HCT116 (cell line): ENCODE measurements at regions not wholly inside any gene's neighbourhood (a gene's known extent, or its start where the extent isn't known, plus 50 kb on each side); places are given as distances from the start of the nearest gene placed in this dataset.

Experiments
- ATAC-seq: fragments of 200-7000 bp; cut with Tn5 transposase; 2 replicates; pipeline ENCODE4 v1.9.1; 2020; ENCODE audit warnings: mild to moderate bottlenecking, moderate library complexity
- BruUV-seq: library from RNA; stranded (reverse); fragments of 400-500 nt; replicated peaks from 2 replicates; lab custom pipeline; 2021; lab: Mats Ljungman, UMichigan
- CTCF ChIA-PET: fragments of 300-600 bp; sonication (Branson Sonifier 250); formaldehyde crosslinking; loops from one replicate; lab custom pipeline; 2021; ENCODE audit warnings: antibody characterized with exemption; lab: Charles Lee
- POLR2A ChIA-PET: fragments of 300-600, 350-600 bp; sonication (Branson Sonifier 250); formaldehyde crosslinking; loops from one replicate; lab custom pipeline; 2021; ENCODE audit warnings: antibody characterized with exemption; lab: Charles Lee
- RAD21 ChIA-PET, 2 experiments: fragments of 300-600 bp; sonication (Branson Sonifier 250); formaldehyde crosslinking; loops; one replicate each; lab custom pipeline; 2023; ENCODE audit warnings: low total read pairs in 2 of 2; ENCODE audit not compliant: uncharacterized antibody in 2 of 2, unreplicated experiment in 2 of 2, low non-redundant PET in 1 of 2; lab: Charles Lee
- DNase-seq: peaks from one replicate; pipeline ENCODE4 v3.0.0-alpha.2; 2010; ENCODE audit warnings: low read depth, low spot score
- H2AFZ ChIP-seq: fragments of 200-600 bp; shearing (Covaris generic), sonication (generic); 2 replicates; pipeline ENCODE4 v1.6.1; 2017; ENCODE audit warnings: low read depth, mixed run types, mixed read lengths, antibody characterized with exemption, low read length; ENCODE audit not compliant: poor library complexity, severe bottlenecking
- H3K27ac ChIP-seq: 2 replicates; pipeline ENCODE4 v1.5.1; 2012; ENCODE audit warnings: low read depth, low read length
- H3K27me3 ChIP-seq: fragments of 200-600 bp; sonication (generic); 2 replicates; pipeline ENCODE4 v1.6.1; 2016; ENCODE audit warnings: mixed run types, low read length, mixed read lengths; ENCODE audit not compliant: insufficient read depth
- H3K36me3 ChIP-seq, 2 experiments: fragments of 200-500 bp in 1 of 2; fragments of 200-600 bp in 1 of 2; sonication (Bioruptor generic) in 1 of 2; sonication (generic) in 1 of 2; 2 replicates each; pipeline versions ENCODE4 v1.5.1 to v1.6.1; 2014 to 2016; ENCODE audit warnings: low read length in 2 of 2, inconsistent platforms in 1 of 2, mixed read lengths in 1 of 2, mixed run types in 1 of 2; ENCODE audit not compliant: insufficient read depth in 2 of 2, control insufficient read depth in 1 of 2
- H3K4me1 ChIP-seq, 2 experiments: fragments of 200-600 bp in 1 of 2; sonication (generic) in 1 of 2; 2 replicates each; pipeline versions ENCODE4 v1.5.1 to v1.6.1; 2012 to 2017; ENCODE audit warnings: low read length in 2 of 2, inconsistent platforms in 1 of 2, mild to moderate bottlenecking in 1 of 2, mixed read lengths in 1 of 2, mixed run types in 1 of 2, moderate library complexity in 1 of 2; ENCODE audit not compliant: insufficient read depth in 2 of 2, control insufficient read depth in 1 of 2
- H3K4me2 ChIP-seq: fragments of 200-600 bp; sonication (generic); 2 replicates; pipeline ENCODE4 v1.6.1; 2017; ENCODE audit warnings: mixed run types, low read length, mixed read lengths
- H3K4me3 ChIP-seq, 2 experiments: fragments of 200-600 bp in 1 of 2; sonication (generic) in 1 of 2; replicated peaks in 1 of 2; 2 replicates each; pipeline ENCODE4 v1.5.1; 2011 to 2016; ENCODE audit warnings: low read length in 2 of 2, control low read depth in 1 of 2, low read depth in 1 of 2, mild to moderate bottlenecking in 1 of 2, mixed read lengths in 1 of 2, mixed run types in 1 of 2
- H3K79me2 ChIP-seq: fragments of 200-600 bp; sonication (generic); 2 replicates; pipeline ENCODE4 v1.6.1; 2017; ENCODE audit warnings: mild to moderate bottlenecking, mixed run types, low read length, moderate library complexity, mixed read lengths; ENCODE audit not compliant: insufficient read depth
- H3K9ac ChIP-seq: fragments of 200-600 bp; sonication (generic); 2 replicates; pipeline ENCODE4 v1.6.1; 2016; ENCODE audit warnings: low read length, mixed read lengths
- H3K9me2 ChIP-seq: fragments of 200-600 bp; sonication (generic), shearing (Covaris generic); 2 replicates; pipeline ENCODE4 v1.6.1; 2017; ENCODE audit warnings: mixed run types, mild to moderate bottlenecking, moderate library complexity; ENCODE audit not compliant: insufficient read depth
- H3K9me3 ChIP-seq, 2 experiments: fragments of 200-500 bp in 1 of 2; fragments of 200-600 bp in 1 of 2; sonication (Bioruptor generic) in 1 of 2; sonication (generic) in 1 of 2; 2 replicates each; pipeline ENCODE4 v1.6.1; 2014 to 2017; ENCODE audit warnings: low read length in 2 of 2, mixed read lengths in 2 of 2, inconsistent platforms in 1 of 2, low read depth in 1 of 2, mild to moderate bottlenecking in 1 of 2, mixed run types in 1 of 2, moderate library complexity in 1 of 2; ENCODE audit not compliant: control insufficient read depth in 1 of 2, insufficient read depth in 1 of 2
- H4K20me1 ChIP-seq: fragments of 200-600 bp; sonication (generic), shearing (Covaris generic); 2 replicates; pipeline ENCODE4 v1.6.1; 2017; ENCODE audit warnings: mixed run types, mild to moderate bottlenecking, moderate library complexity; ENCODE audit not compliant: insufficient read depth
- CBX3 ChIP-seq: IDR thresholded peaks from 2 replicates; pipeline ENCODE4 v1.6.1; 2012; ENCODE audit warnings: low read depth
- CEBPB ChIP-seq: IDR thresholded peaks from 2 replicates; pipeline ENCODE4 v1.6.1; 2012; ENCODE audit warnings: low read depth
- EGR1 ChIP-seq: IDR thresholded peaks from 2 replicates; pipeline ENCODE4 v1.6.1; 2012; ENCODE audit warnings: low read depth
- EZH2 ChIP-seq: fragments of 200-600 bp; sonication (generic); IDR thresholded peaks from 2 replicates; pipeline ENCODE4 v1.6.1; 2017; ENCODE audit warnings: antibody characterized with exemption, mixed run types
- EZH2phosphoT487 ChIP-seq: fragments of 200-600 bp; IDR thresholded peaks from 2 replicates; pipeline ENCODE4 v1.6.1; 2018; ENCODE audit warnings: antibody characterized with exemption, borderline replicate concordance
- FOSL1 ChIP-seq: IDR thresholded peaks from 2 replicates; pipeline ENCODE4 v1.6.1; 2012; ENCODE audit warnings: low read depth
- JUND ChIP-seq: IDR thresholded peaks from 2 replicates; pipeline ENCODE4 v1.6.1; 2012
- MAX ChIP-seq: IDR thresholded peaks from 2 replicates; pipeline ENCODE4 v1.6.1; 2012
- POLR2A ChIP-seq: IDR thresholded peaks from 2 replicates; pipeline ENCODE4 v1.7.0; 2011; ENCODE audit warnings: borderline replicate concordance; ENCODE audit not compliant: insufficient read depth, insufficient read length; ENCODE audit errors: extremely low read depth
- POLR2AphosphoS5 ChIP-seq: IDR thresholded peaks from 2 replicates; pipeline ENCODE4 v1.6.1; 2011; ENCODE audit warnings: mild to moderate bottlenecking, low read depth, low read length, moderate library complexity
- RAD21 ChIP-seq: IDR thresholded peaks from 2 replicates; pipeline ENCODE4 v1.6.1; 2012; ENCODE audit warnings: low read depth, mild to moderate bottlenecking
- REST ChIP-seq: IDR thresholded peaks from 2 replicates; pipeline ENCODE4 v1.6.1; 2012; ENCODE audit warnings: low read depth
- SIN3A ChIP-seq: IDR thresholded peaks from 2 replicates; pipeline ENCODE4 v1.6.1; 2012; ENCODE audit warnings: low read depth
- SRF ChIP-seq: IDR thresholded peaks from 2 replicates; pipeline ENCODE4 v1.6.1; 2012; ENCODE audit warnings: low read depth
- YY1 ChIP-seq: IDR thresholded peaks from 2 replicates; pipeline ENCODE4 v1.6.1; 2011; ENCODE audit warnings: low read length, low read depth, moderate library complexity, mild to moderate bottlenecking; ENCODE audit not compliant: insufficient replicate concordance; ENCODE audit errors: extremely low read depth
- ZFX ChIP-seq: fragments of 450-650 bp; IDR thresholded peaks from 2 replicates; pipeline ENCODE4 v1.6.1; 2017
- ZNF274 ChIP-seq: fragments of 200-500 bp; sonication (Bioruptor generic); IDR thresholded peaks from 2 replicates; pipeline ENCODE4 v1.6.1; 2014; ENCODE audit warnings: mild to moderate bottlenecking, low read depth, low read length, inconsistent platforms
- intact Hi-C: fragments of 100-400 bp; cut with micrococcal nuclease; formaldehyde crosslinking; loops from 2 replicates; pipeline ENCODE4 v1.10.0; 2022
- TF ChIP-seq, protein P1 (sequence below): IDR thresholded peaks from 2 replicates; pipeline ENCODE4 v1.6.1; 2011; ENCODE audit warnings: mild to moderate bottlenecking, low read length, moderate library complexity; ENCODE audit not compliant: insufficient replicate concordance; ENCODE audit errors: extremely low read depth

DNA sequence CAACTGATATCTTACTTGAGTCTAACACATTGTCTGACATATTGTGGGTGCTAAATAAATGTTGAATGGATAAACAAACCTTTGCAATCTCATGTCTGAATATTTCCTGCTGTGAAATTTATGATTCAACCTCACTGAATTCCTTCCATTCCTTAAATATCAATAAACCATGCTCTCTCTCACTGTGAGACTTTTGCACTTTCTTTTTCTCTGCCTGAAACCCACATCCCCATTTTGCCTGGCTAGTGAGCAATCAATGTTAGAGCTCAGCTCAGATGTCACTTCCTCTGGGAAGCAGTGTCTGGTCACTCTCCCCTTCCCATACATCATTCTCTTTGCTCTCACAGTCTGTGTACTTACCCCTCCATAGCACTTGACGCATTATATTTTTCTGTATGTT lies 383.7 kb upstream of the TRPC7 start:
- CTCF ChIA-PET = no interaction called here
- no peak overlapping the region for H2AFZ ChIP-seq
- no TSS peak for BruUV-seq
- TF ChIP-seq CBX3 = no peak
- no peak for TF ChIP-seq EZH2phosphoT487
- TF ChIP-seq ZFX = no peak
- TF ChIP-seq EZH2 = no peak
- no peak for TF ChIP-seq EGR1
- TF ChIP-seq POLR2AphosphoS5 = no peak
- no peak for TF ChIP-seq JUND
- no peak for TF ChIP-seq MAX
- no peak for TF ChIP-seq ZNF274
- TF ChIP-seq SIN3A = no peak
- no peak for TF ChIP-seq SRF
- no peak for TF ChIP-seq REST
- no peak for TF ChIP-seq YY1
- TF ChIP-seq FOSL1 = no peak
- TF ChIP-seq POLR2A = no peak
- TF ChIP-seq CEBPB = no peak
- no peak for TF ChIP-seq RAD21
- TF ChIP-seq, protein P1, sequence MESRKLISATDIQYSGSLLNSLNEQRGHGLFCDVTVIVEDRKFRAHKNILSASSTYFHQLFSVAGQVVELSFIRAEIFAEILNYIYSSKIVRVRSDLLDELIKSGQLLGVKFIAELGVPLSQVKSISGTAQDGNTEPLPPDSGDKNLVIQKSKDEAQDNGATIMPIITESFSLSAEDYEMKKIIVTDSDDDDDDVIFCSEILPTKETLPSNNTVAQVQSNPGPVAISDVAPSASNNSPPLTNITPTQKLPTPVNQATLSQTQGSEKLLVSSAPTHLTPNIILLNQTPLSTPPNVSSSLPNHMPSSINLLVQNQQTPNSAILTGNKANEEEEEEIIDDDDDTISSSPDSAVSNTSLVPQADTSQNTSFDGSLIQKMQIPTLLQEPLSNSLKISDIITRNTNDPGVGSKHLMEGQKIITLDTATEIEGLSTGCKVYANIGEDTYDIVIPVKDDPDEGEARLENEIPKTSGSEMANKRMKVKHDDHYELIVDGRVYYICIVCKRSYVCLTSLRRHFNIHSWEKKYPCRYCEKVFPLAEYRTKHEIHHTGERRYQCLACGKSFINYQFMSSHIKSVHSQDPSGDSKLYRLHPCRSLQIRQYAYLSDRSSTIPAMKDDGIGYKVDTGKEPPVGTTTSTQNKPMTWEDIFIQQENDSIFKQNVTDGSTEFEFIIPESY = no peak
- no peak for DNase-seq
- H3K4me1 ChIP-seq = no peaks in the 10 kb centered on the region
- H3K79me2 ChIP-seq = no peaks in the 10 kb centered on the region
- no peaks in the 10 kb centered on the region for H3K9me2 ChIP-seq
- H3K4me3 ChIP-seq = no peak overlapping the region
- no peak overlapping the region for H3K9ac ChIP-seq
- RAD21 ChIA-PET = no interaction called here
- H3K4me2 ChIP-seq = no peak overlapping the region
- peaks cover 9% of the 10 kb centered on the region; the same call in 1 of the 2 replicates for H3K27me3 ChIP-seq
- no peaks in the 10 kb centered on the region for H3K9me3 ChIP-seq
- no peaks in the 10 kb centered on the region for H4K20me1 ChIP-seq
- intact Hi-C loops = no loop called here
- H3K36me3 ChIP-seq = no peaks in the 10 kb centered on the region
- ATAC-seq = no peak
- POLR2A ChIA-PET = no interaction called here
- H3K27ac ChIP-seq = no peak overlapping the region
